H1 (cell line): ENCODE measurements at regions not wholly inside any gene's neighbourhood (a gene's known extent, or its start where the extent isn't known, plus 50 kb on each side); places are given as distances from the start of the nearest gene placed in this dataset.

Experiments used
- CTCF ChIA-PET: fragments of 300-600 bp; sonication (Branson Sonifier 250); formaldehyde crosslinking; loops from one replicate; lab custom pipeline; 2021; ENCODE audit not compliant: partially characterized antibody; lab: Charles Lee
- POLR2A ChIA-PET: fragments of 300-600 bp; sonication (Branson Sonifier 250); formaldehyde crosslinking; loops from one replicate; lab custom pipeline; 2021; ENCODE audit warnings: inconsistent platforms; ENCODE audit not compliant: partially characterized antibody; lab: Charles Lee
- DNase-seq, 2 experiments: peaks; one replicate each; pipeline versions ENCODE4 v3.0.0 to v3.0.0-alpha.2; 2010 to 2022; ENCODE audit warnings: low spot score in 2 of 2, low read depth in 1 of 2, mixed read lengths in 1 of 2
- FAIRE-seq: peaks from 2 replicates; lab custom pipeline; 2011; peaks lifted over from hg19 to GRCh38; lab: Jason Lieb, UNC
- H2AFZ ChIP-seq: 2 replicates; pipeline ENCODE4 v1.8.1; 2012; ENCODE audit warnings: low read length, inconsistent platforms
- H2AK5ac ChIP-seq: 2 replicates; pipeline ENCODE4 v1.6.1; 2013; ENCODE audit warnings: low read depth, low read length
- H2BK120ac ChIP-seq: replicated peaks from 2 replicates; pipeline ENCODE3; 2013; ENCODE audit warnings: low read depth, low read length, inconsistent platforms
- H2BK12ac ChIP-seq: 2 replicates; pipeline ENCODE4 v1.6.1; 2013; ENCODE audit warnings: low read depth, low read length
- H2BK15ac ChIP-seq: 2 replicates; pipeline ENCODE4 v1.6.1; 2013; ENCODE audit warnings: low read length
- H2BK20ac ChIP-seq: 2 replicates; pipeline ENCODE4 v1.6.1; 2013; ENCODE audit warnings: low read length
- H2BK5ac ChIP-seq: 2 replicates; pipeline ENCODE4 v1.6.1; 2013; ENCODE audit warnings: low read depth, low read length
- H3K14ac ChIP-seq: 2 replicates; pipeline ENCODE4 v1.6.1; 2013; ENCODE audit warnings: inconsistent platforms; ENCODE audit not compliant: insufficient read length
- H3K18ac ChIP-seq: 2 replicates; pipeline ENCODE4 v1.6.1; 2013; ENCODE audit warnings: low read length; ENCODE audit errors: extremely low read depth
- H3K23ac ChIP-seq: 2 replicates; pipeline ENCODE4 v1.6.1; 2013; ENCODE audit warnings: inconsistent platforms; ENCODE audit not compliant: insufficient read length
- H3K23me2 ChIP-seq: 2 replicates; pipeline ENCODE4 v1.6.1; 2013; ENCODE audit warnings: low read depth, low read length
- H3K27ac ChIP-seq: 2 replicates; pipeline ENCODE4 v1.6.1; 2011; ENCODE audit warnings: low read depth, low read length, inconsistent platforms
- H3K27me3 ChIP-seq, 4 experiments: replicated peaks in 1 of 4; 1 replicate in 1 of 4; 2 replicates in 3 of 4; pipeline versions ENCODE4 v1.6.1 to v1.8.1; 2011 to 2013; ENCODE audit warnings: low read length in 3 of 4, mild to moderate bottlenecking in 3 of 4, inconsistent platforms in 2 of 4, mixed read lengths in 2 of 4, moderate library complexity in 1 of 4; ENCODE audit not compliant: control insufficient read depth in 3 of 4, insufficient read depth in 3 of 4; ENCODE audit errors: extremely low read depth in 1 of 4
- H3K36me3 ChIP-seq, 4 experiments: 2 replicates each; pipeline versions ENCODE4 v1.6.1 to v1.8.1; 2011 to 2013; ENCODE audit warnings: mild to moderate bottlenecking in 4 of 4, low read length in 3 of 4, moderate library complexity in 2 of 4, control low read depth in 1 of 4, inconsistent platforms in 1 of 4; ENCODE audit not compliant: insufficient read depth in 4 of 4, control insufficient read depth in 2 of 4
- H3K4ac ChIP-seq: replicated peaks from 2 replicates; pipeline ENCODE3; 2013; ENCODE audit warnings: low read length, low read depth, mixed read lengths, inconsistent platforms; ENCODE audit not compliant: insufficient read length
- H3K4me1 ChIP-seq, 4 experiments: replicated peaks in 1 of 4; 1 replicate in 1 of 4; 2 replicates in 3 of 4; pipeline versions ENCODE4 v1.6.1 to v1.8.1; 2011 to 2013; ENCODE audit warnings: low read length in 3 of 4, inconsistent platforms in 2 of 4, mixed read lengths in 1 of 4; ENCODE audit not compliant: insufficient read depth in 4 of 4, control insufficient read depth in 3 of 4
- H3K4me2 ChIP-seq, 2 experiments: 2 replicates each; pipeline versions ENCODE4 v1.6.1 to v1.8.1; 2011 to 2013; ENCODE audit warnings: low read depth in 2 of 2, low read length in 2 of 2, control low read depth in 1 of 2, inconsistent platforms in 1 of 2, mild to moderate bottlenecking in 1 of 2; ENCODE audit not compliant: insufficient read depth in 1 of 2
- H3K4me3 ChIP-seq, 4 experiments: fragments of 200-600, 300-600 bp in 1 of 4; sonication (generic), shearing (Covaris generic), sonication (Bioruptor Twin) in 1 of 4; 2 replicates each; pipeline versions ENCODE4 v1.5.1 to v1.8.1; 2011 to 2016; ENCODE audit warnings: low read length in 4 of 4, low read depth in 3 of 4, control low read depth in 2 of 4, inconsistent platforms in 2 of 4, mild to moderate bottlenecking in 2 of 4, mixed read lengths in 1 of 4, moderate library complexity in 1 of 4; ENCODE audit not compliant: insufficient read depth in 2 of 4; ENCODE audit errors: extremely low read depth in 1 of 4
- H3K56ac ChIP-seq: replicated peaks from 2 replicates; pipeline ENCODE3; 2013; ENCODE audit warnings: low read depth, mild to moderate bottlenecking, mixed read lengths, low read length, inconsistent platforms; ENCODE audit not compliant: insufficient read length
- H3K79me1 ChIP-seq: 2 replicates; pipeline ENCODE4 v1.6.1; 2013; ENCODE audit warnings: low read depth, low read length, control low read depth
- H3K79me2 ChIP-seq, 2 experiments: 2 replicates each; pipeline versions ENCODE4 v1.6.1 to v1.8.1; 2012 to 2013; ENCODE audit warnings: low read length in 2 of 2, mild to moderate bottlenecking in 2 of 2, inconsistent platforms in 1 of 2; ENCODE audit not compliant: insufficient read depth in 2 of 2, control insufficient read depth in 1 of 2
- H3K9ac ChIP-seq, 4 experiments: replicated peaks in 1 of 4; 1 replicate in 1 of 4; 2 replicates in 3 of 4; pipeline versions ENCODE4 v1.6.1 to v1.8.1; 2011 to 2013; ENCODE audit warnings: low read depth in 3 of 4, low read length in 3 of 4, control low read depth in 2 of 4, mild to moderate bottlenecking in 2 of 4, moderate library complexity in 2 of 4, inconsistent platforms in 1 of 4; ENCODE audit errors: extremely low read depth in 1 of 4
- H3K9me3 ChIP-seq, 2 experiments: 2 replicates each; pipeline versions ENCODE4 v1.6.1 to v1.8.1; 2012 to 2013; ENCODE audit warnings: mild to moderate bottlenecking in 2 of 2, moderate library complexity in 2 of 2, control low read depth in 1 of 2, inconsistent platforms in 1 of 2, low read depth in 1 of 2, low read length in 1 of 2, mixed read lengths in 1 of 2; ENCODE audit not compliant: insufficient read depth in 2 of 2
- H4K20me1 ChIP-seq, 2 experiments: replicated peaks in 1 of 2; 2 replicates each; pipeline versions ENCODE3 to v1.8.1; 2011 to 2013; ENCODE audit warnings: inconsistent platforms in 2 of 2, low read length in 2 of 2, mild to moderate bottlenecking in 1 of 2; ENCODE audit not compliant: insufficient read depth in 2 of 2, control insufficient read depth in 1 of 2
- H4K5ac ChIP-seq: 2 replicates; pipeline ENCODE4 v1.6.1; 2013; ENCODE audit warnings: low read length, low read depth, mixed read lengths, inconsistent platforms; ENCODE audit not compliant: insufficient read length
- H4K8ac ChIP-seq: 2 replicates; pipeline ENCODE4 v1.8.0; 2013; ENCODE audit warnings: mild to moderate bottlenecking, moderate library complexity, low read length, inconsistent platforms; ENCODE audit not compliant: insufficient read depth; ENCODE audit errors: extremely low read depth
- H4K91ac ChIP-seq: replicated peaks from 2 replicates; pipeline ENCODE3; 2013; ENCODE audit warnings: low read length, mixed read lengths, inconsistent platforms; ENCODE audit not compliant: insufficient read length
- ATF3 ChIP-seq: IDR thresholded peaks from 2 replicates; pipeline ENCODE4 v1.6.1; 2011; ENCODE audit warnings: low read depth, mild to moderate bottlenecking, low read length; ENCODE audit not compliant: insufficient read depth
- NANOG ChIP-seq: IDR thresholded peaks from 2 replicates; pipeline ENCODE4 v1.6.1; 2011; ENCODE audit warnings: low read length, low read depth, mild to moderate bottlenecking, inconsistent platforms; ENCODE audit not compliant: insufficient read depth, poor library complexity, severe bottlenecking
- RFX5 ChIP-seq: IDR thresholded peaks from 2 replicates; pipeline ENCODE4 v1.6.1; 2011; ENCODE audit warnings: low read depth, low read length, improper control_type of control experiment, borderline replicate concordance
- SIRT6 ChIP-seq: IDR thresholded peaks from one replicate; pipeline ENCODE4 v1.7.1; 2012; ENCODE audit warnings: low read length, inconsistent platforms
- SP1 ChIP-seq: IDR thresholded peaks from 2 replicates; pipeline ENCODE4 v1.6.1; 2011; ENCODE audit warnings: low read depth, low read length
- TCF12 ChIP-seq: IDR thresholded peaks from 2 replicates; pipeline ENCODE4 v1.6.1; 2011; ENCODE audit warnings: low read depth, mild to moderate bottlenecking, low read length
- WGBS, 2 experiments: shearing (Covaris generic) in 1 of 2; methylation state at CpG; one replicate each; pipeline versions ENCODE4 v1.1.6 to v1.1.7; 2013 to 2015; ENCODE audit warnings: low lambda C conversion rate in 2 of 2, mixed read lengths in 2 of 2, inconsistent platforms in 1 of 2, low coverage in 1 of 2, missing lambda C conversion rate in 1 of 2; ENCODE audit not compliant: insufficient replicate concordance in 2 of 2, insufficient coverage in 1 of 2, insufficient read length in 1 of 2; ENCODE audit errors: extremely low coverage in 1 of 2, missing lambda C conversion rate in 1 of 2; 5-methylcytosine and 5-hydroxymethylcytosine counted together

GRCh38 chr5:146394486-146394885, 52.6 kb upstream of the TCERG1 start:
- no peak overlapping the region for H4K5ac ChIP-seq
- no peak overlapping the region for H2BK12ac ChIP-seq
- CTCF ChIA-PET, result interaction anchor here (0.8 to 3.8 kb wide), 11 partner anchors 8 to 265 kb away, joined by 3 to 33 read pairs (median 4); no protein-coding TSS in a partner anchor
- H3K27me3 ChIP-seq, result no peaks in the 10 kb centered on the region; a peak in 2 of 7 replicates
- H4K8ac ChIP-seq, result no peak overlapping the region
- H2BK15ac ChIP-seq, result no peak overlapping the region
- no peak overlapping the region for H2BK5ac ChIP-seq
- H3K79me1 ChIP-seq, result no peaks in the 10 kb centered on the region
- no peak overlapping the region for H3K4me3 ChIP-seq
- no peak overlapping the region for H2BK120ac ChIP-seq
- no peak overlapping the region for H3K4me2 ChIP-seq
- H4K20me1 ChIP-seq, result no peaks in the 10 kb centered on the region
- H3K23me2 ChIP-seq, result no peaks in the 10 kb centered on the region
- no peak for TF ChIP-seq SIRT6
- TF ChIP-seq SP1, result no peak
- TF ChIP-seq NANOG, result no peak
- TF ChIP-seq TCF12, result no peak
- TF ChIP-seq ATF3, result no peak
- TF ChIP-seq RFX5, result no peak
- no peaks in the 10 kb centered on the region for H3K36me3 ChIP-seq
- POLR2A ChIA-PET, result no interaction called here
- no peak overlapping the region for H3K4ac ChIP-seq
- H3K56ac ChIP-seq, result no peak overlapping the region
- peaks cover 0 to 5% (median 1%) of the 10 kb centered on the region in 4 experiments; a peak in 1 of 7 replicates for H3K4me1 ChIP-seq
- H2AFZ ChIP-seq, result no peak overlapping the region
- no peaks in the 10 kb centered on the region for H3K79me2 ChIP-seq
- H2BK20ac ChIP-seq, result no peak overlapping the region
- DNase-seq, result no peak
- FAIRE-seq, result no peak
- no peak overlapping the region for H4K91ac ChIP-seq
- 96% methylated on average over 2 of the region's 2 CpGs; no CpG with 5 or more reads in 1 of the 2 experiments for WGBS, 2 experiments
- no peak overlapping the region for H2AK5ac ChIP-seq
- H3K18ac ChIP-seq, result no peak overlapping the region
- H3K27ac ChIP-seq, result no peak overlapping the region
- no peak overlapping the region for H3K14ac ChIP-seq
- no peak overlapping the region for H3K23ac ChIP-seq
- H3K9me3 ChIP-seq, result no peaks in the 10 kb centered on the region
- no peak overlapping the region for H3K9ac ChIP-seq
